K562 (cell line): ENCODE measurements at regions not wholly inside any gene's neighbourhood (a gene's known extent, or its start where the extent isn't known, plus 50 kb on each side); places are given as distances from the start of the nearest gene placed in this dataset.

ENCODE experiments used
- ATAC-seq: fragments of 200-7000 bp; cut with Tn5 transposase; 3 replicates; pipeline ENCODE4 v1.9.1; 2020; ENCODE audit warnings: moderate library complexity
- BruUV-seq: library from RNA; stranded (reverse); fragments of 400-500 nt; replicated peaks from 2 replicates; lab custom pipeline; 2021; lab: Mats Ljungman, UMichigan
- CTCF ChIA-PET: fragments of 300-600 bp; formaldehyde crosslinking; extraction: SDS; loops from one replicate; lab custom pipeline; 2021; ENCODE audit warnings: low intra/inter-chr PET ratio; lab: Yijun Ruan, JAX
- POLR2A ChIA-PET: fragments of 300-600, 350-650 bp; sonication (Branson Sonifier 250); formaldehyde crosslinking; extraction: SDS; loops from one replicate; lab custom pipeline; 2021; ENCODE audit warnings: antibody characterized with exemption, inconsistent platforms; lab: Yijun Ruan, JAX
- DNase-seq, 4 experiments: peaks; one replicate each; pipeline versions ENCODE4 v3.0.0 to v3.0.0-alpha.2; 2011 to 2018; ENCODE audit warnings: low spot score in 3 of 4, mixed read lengths in 3 of 4; ENCODE audit errors: extremely low read depth in 1 of 4
- FAIRE-seq: peaks from 2 replicates; lab custom pipeline; 2011; peaks lifted over from hg19 to GRCh38; lab: Jason Lieb, UNC
- H2AFZ ChIP-seq: 2 replicates; pipeline ENCODE4 v1.6.0; 2011; ENCODE audit warnings: low read depth, low read length, control low read depth, inconsistent platforms
- H3K27ac ChIP-seq: fragments of 200-600 bp; 3 replicates; pipeline ENCODE4 v1.8.0; 2011; ENCODE audit warnings: low read depth, mild to moderate bottlenecking, control low read depth, inconsistent platforms, low read length, moderate library complexity, mixed read lengths; ENCODE audit errors: extremely low read depth
- H3K27me3 ChIP-seq, 2 experiments: fragments of 300-600 bp in 1 of 2; 2 replicates in 1 of 2; 3 replicates in 1 of 2; pipeline versions ENCODE4 v1.6.0 to v1.8.0; 2011; ENCODE audit warnings: inconsistent platforms in 2 of 2, low read length in 2 of 2, mild to moderate bottlenecking in 1 of 2, mixed read lengths in 1 of 2, moderate library complexity in 1 of 2; ENCODE audit not compliant: control insufficient read depth in 2 of 2, insufficient read depth in 2 of 2
- H3K36me3 ChIP-seq: fragments of 300-600 bp; 3 replicates; pipeline ENCODE4 v1.8.0; 2011; ENCODE audit warnings: mild to moderate bottlenecking, low read length, inconsistent platforms; ENCODE audit not compliant: control insufficient read depth, insufficient read depth
- H3K4me1 ChIP-seq, 2 experiments: fragments of 200-600 bp in 1 of 2; replicated peaks in 1 of 2; 2 replicates in 1 of 2; 3 replicates in 1 of 2; pipeline versions ENCODE4 v1.5.1 to v1.8.0; 2011; ENCODE audit warnings: inconsistent platforms in 2 of 2, low read length in 2 of 2, mild to moderate bottlenecking in 1 of 2, mixed read lengths in 1 of 2, moderate library complexity in 1 of 2; ENCODE audit not compliant: control insufficient read depth in 2 of 2, insufficient read depth in 2 of 2
- H3K4me2 ChIP-seq: 2 replicates; pipeline ENCODE4 v1.6.1; 2011; ENCODE audit warnings: low read length, control low read depth, inconsistent platforms, mixed read lengths; ENCODE audit not compliant: insufficient read depth
- H3K4me3 ChIP-seq: fragments of 200-600 bp; sonication (generic), shearing (Covaris generic); 2 replicates; pipeline ENCODE4 v1.5.1; 2016; ENCODE audit warnings: control low read depth, inconsistent platforms
- H3K79me2 ChIP-seq: fragments of 200-600 bp; 3 replicates; pipeline ENCODE4 v1.8.0; 2011; ENCODE audit warnings: low read length, inconsistent platforms; ENCODE audit not compliant: control insufficient read depth, insufficient read depth
- H3K9ac ChIP-seq, 2 experiments: 2 replicates each; pipeline versions ENCODE4 v1.6.0 to v1.6.1; 2011; ENCODE audit warnings: low read depth in 2 of 2, low read length in 2 of 2, control low read depth in 1 of 2, inconsistent platforms in 1 of 2, mild to moderate bottlenecking in 1 of 2, mixed read lengths in 1 of 2; ENCODE audit not compliant: insufficient read depth in 1 of 2
- H3K9me1 ChIP-seq: one replicate; pipeline ENCODE4 v1.6.0; 2011; ENCODE audit warnings: inconsistent platforms, mild to moderate bottlenecking, low read length, moderate library complexity; ENCODE audit not compliant: control insufficient read depth, insufficient read depth
- H3K9me3 ChIP-seq: replicated peaks from 2 replicates; pipeline ENCODE4 v1.5.1; 2011; ENCODE audit warnings: low read depth, low read length, inconsistent platforms; ENCODE audit not compliant: control insufficient read depth, insufficient read depth
- H4K20me1 ChIP-seq: replicated peaks from 2 replicates; pipeline ENCODE4 v1.6.1; 2011; ENCODE audit warnings: low read length, inconsistent platforms, mixed read lengths; ENCODE audit not compliant: control insufficient read depth, insufficient read depth
- ELF4 ChIP-seq: fragments of 450-650 bp; formaldehyde crosslinking; IDR thresholded peaks from 2 replicates; pipeline ENCODE4 v1.4.0; 2022; ENCODE audit warnings: missing genetic modification characterization
- KAT8 ChIP-seq: fragments of 450-650 bp; IDR thresholded peaks from 2 replicates; pipeline ENCODE4 v1.6.1; 2016; ENCODE audit warnings: low read depth, mild to moderate bottlenecking
- KLF13 ChIP-seq: fragments of 450-650 bp; IDR thresholded peaks from 2 replicates; pipeline ENCODE4 v1.6.1; 2016; ENCODE audit warnings: missing genetic modification characterization, low read depth, mild to moderate bottlenecking, missing compliant biosample characterization, moderate library complexity, borderline replicate concordance
- MTA2 ChIP-seq: fragments of 450-650 bp; IDR thresholded peaks from 2 replicates; pipeline ENCODE4 v1.6.1; 2016; ENCODE audit warnings: low read depth
- RREB1 ChIP-seq: fragments of 250-450 bp; sonication (Bioruptor Pico); IDR thresholded peaks from 2 replicates; pipeline ENCODE4 v1.4.0; 2020
- STAT5A ChIP-seq: IDR thresholded peaks from 2 replicates; pipeline ENCODE4 v1.6.1; 2012; ENCODE audit warnings: low read length, inconsistent platforms, borderline replicate concordance
- ZBTB12 ChIP-seq: fragments of 250-450 bp; sonication (Bioruptor Pico); IDR thresholded peaks from 2 replicates; pipeline ENCODE4 v1.4.0; 2020
- ZBTB17 ChIP-seq: fragments of 450-650 bp; formaldehyde crosslinking; IDR thresholded peaks from 2 replicates; pipeline ENCODE4 v1.4.0; 2020; ENCODE audit warnings: mild to moderate bottlenecking
- ZNF311 ChIP-seq: fragments of 250-450 bp; sonication (Bioruptor Pico); IDR thresholded peaks from 2 replicates; pipeline ENCODE4 v1.4.0; 2020; ENCODE audit warnings: mild to moderate bottlenecking, moderate library complexity
- ZNF316 ChIP-seq: fragments of 450-650 bp; IDR thresholded peaks from 2 replicates; pipeline ENCODE4 v1.6.1; 2016
- WGBS: fragments of 100-300 bp; shearing (Covaris generic); methylation state at CpG from one replicate; pipeline ENCODE4 v1.1.6; 2016; ENCODE audit warnings: low coverage, mixed read lengths; ENCODE audit not compliant: insufficient coverage; ENCODE audit errors: missing lambda C conversion rate; 5-methylcytosine and 5-hydroxymethylcytosine counted together
- in situ Hi-C: fragments of 300-500 bp; cut with MboI; formaldehyde crosslinking; loops from 4 replicates; pipeline ENCODE4 v1.15.0; 2018; ENCODE audit warnings: inconsistent platforms, mixed read lengths
- intact Hi-C: fragments of 100-400 bp; cut with micrococcal nuclease; formaldehyde crosslinking; loops from 2 replicates; pipeline ENCODE4 v1.14.2; 2022

- TF ChIP-seq ZBTB12 (CRISPR knock-in tag) (no peak), KLF13 (tag) (no peak)
Measured at GRCh38 chr2:42876326-42876751, 84.0 kb upstream of the HAAO start (continued).

GRCh38 chr2:42875880-42876279, 83.5 kb upstream of the HAAO start:
- H3K9ac ChIP-seq = no peak overlapping the region
- peak overlapping the region; percentile 60 for H2AFZ ChIP-seq
- in situ Hi-C loops = no loop called here
- BruUV-seq = no TSS peak
- 0 out of 5 replicates have a peak, but pooled peaks cover 0 to 4% of the 10 kb centered on the region in 2 experiments for H3K4me1 ChIP-seq
- no peaks in the 10 kb centered on the region for H3K9me3 ChIP-seq
- H3K36me3 ChIP-seq = no peaks in the 10 kb centered on the region
- no peaks in the 10 kb centered on the region for H3K27me3 ChIP-seq
- no peaks in the 10 kb centered on the region for H4K20me1 ChIP-seq
- H3K79me2 ChIP-seq = no peaks in the 10 kb centered on the region
- ATAC-seq (no peak), DNase-seq (no peak), FAIRE-seq (no peak)
- H3K4me3 ChIP-seq = no peak overlapping the region
- H3K9me1 ChIP-seq = no peaks in the 10 kb centered on the region
- ChIA-PET CTCF (interaction anchor here (0.6 kb wide), 1 partner anchor 17 kb away, joined by 3 read pairs; no protein-coding TSS in a partner anchor), POLR2A (interaction anchor here (0.8 to 1.0 kb wide), 3 partner anchors 9 to 155 kb away, joined by 3 to 4 read pairs (median 4); no protein-coding TSS in a partner anchor)
- whole genome bisulfite sequencing = 46% methylated on average over 3 of the region's 3 CpGs
- no peak overlapping the region for H3K27ac ChIP-seq
- no peak overlapping the region for H3K4me2 ChIP-seq
- intact Hi-C loops = no loop called here
- TF ChIP-seq ZBTB17 (CRISPR knock-in tag) (no peak), ZNF316 (no peak), STAT5A (no peak), ZNF311 (no peak), KAT8 (no peak), RREB1 (no peak), ELF4 (CRISPR knock-in tag) (no peak), MTA2 (no peak)
